K562 (cell line): ENCODE measurements at regions not wholly inside any gene's neighbourhood (a gene's known extent, or its start where the extent isn't known, plus 50 kb on each side); places are given as distances from the start of the nearest gene placed in this dataset.

Experiments used
- ARID2 ChIP-seq: fragments of 450-650 bp; IDR thresholded peaks from 2 replicates; pipeline ENCODE4 v1.6.1; 2017; ENCODE audit warnings: antibody characterized with exemption, mild to moderate bottlenecking
- BHLHE40 ChIP-seq: IDR thresholded peaks from 2 replicates; pipeline ENCODE4 v1.6.1; 2011; ENCODE audit warnings: low read length, improper control_type of control experiment
- BRD4 ChIP-seq: fragments of 200-600 bp; sonication (generic); IDR thresholded peaks from 2 replicates; pipeline ENCODE4 v1.6.1; 2017; ENCODE audit warnings: inconsistent platforms
- EP300 ChIP-seq: IDR thresholded peaks from 2 replicates; pipeline ENCODE4 v1.6.1; 2012; ENCODE audit warnings: low read length, improper control_type of control experiment
- FOSL1 ChIP-seq: fragments of 200-800 bp; sonication (Bioruptor generic); conservative IDR thresholded peaks from 2 replicates; pipeline ENCODE4 v1.6.1; 2016; ENCODE audit warnings: missing genetic modification characterization, missing compliant biosample characterization
- MYC ChIP-seq, 2 experiments: fragments of 250-450 bp in 1 of 2; sonication (Bioruptor Pico) in 1 of 2; IDR thresholded peaks; 2 replicates each; pipeline versions ENCODE4 v1.5.1 to v1.6.1; 2012 to 2021; ENCODE audit warnings: low read depth in 2 of 2, borderline replicate concordance in 1 of 2, improper control_type of control experiment in 1 of 2, low read length in 1 of 2, mild to moderate bottlenecking in 1 of 2, moderate library complexity in 1 of 2
- POLR2AphosphoS5 ChIP-seq: IDR thresholded peaks from 2 replicates; pipeline ENCODE4 v1.6.1; 2011; ENCODE audit warnings: mild to moderate bottlenecking, low read depth, low read length, moderate library complexity; ENCODE audit not compliant: control insufficient read depth, insufficient read depth
- SETDB1 ChIP-seq: IDR thresholded peaks from one replicate; pipeline ENCODE4 v1.6.1; 2012; ENCODE audit warnings: low read length, control low read depth, inconsistent platforms
- U2AF1 ChIP-seq: fragments of 200-400 bp; formaldehyde crosslinking; optimal IDR thresholded peaks from 2 replicates; pipeline ENCODE3; 2017; ENCODE audit warnings: mild to moderate bottlenecking, low read depth, low read length, moderate library complexity
- YY1 ChIP-seq, 3 experiments: IDR thresholded peaks; 2 replicates each; pipeline ENCODE4 v1.6.1; 2011; ENCODE audit warnings: low read length in 2 of 3, mild to moderate bottlenecking in 2 of 3, moderate library complexity in 2 of 3, borderline replicate concordance in 1 of 3, control low read depth in 1 of 3, low read depth in 1 of 3; ENCODE audit not compliant: insufficient read depth in 3 of 3, insufficient replicate concordance in 2 of 3, control insufficient read depth in 1 of 3, insufficient read length in 1 of 3; ENCODE audit errors: extremely low read depth in 1 of 3
- TF ChIP-seq, protein P1 (sequence below): sonication (generic); formaldehyde crosslinking; IDR thresholded peaks from 2 replicates; pipeline ENCODE4 v1.8.1; 2023; ENCODE audit warnings: mild to moderate bottlenecking, missing genetic modification reagents
- TF ChIP-seq, protein P2 (sequence below), 3 experiments: fragments of 200-800 bp in 1 of 3; fragments of 250-450 bp in 1 of 3; fragments of 450-650 bp in 1 of 3; sonication (Bioruptor Pico) in 1 of 3; sonication (Bioruptor generic) in 1 of 3; formaldehyde crosslinking in 1 of 3; IDR thresholded peaks; 2 replicates each; pipeline versions ENCODE4 v1.6.1 to v1.8.0; 2016 to 2022; ENCODE audit warnings: mild to moderate bottlenecking in 2 of 3, missing genetic modification characterization in 2 of 3, missing compliant biosample characterization in 1 of 3, moderate library complexity in 1 of 3
- TF ChIP-seq, protein P3 (sequence below): fragments of 250-450 bp; sonication (Bioruptor Pico); IDR thresholded peaks from 2 replicates; pipeline ENCODE4 v1.4.0; 2020; ENCODE audit warnings: mild to moderate bottlenecking, moderate library complexity

DNA sequence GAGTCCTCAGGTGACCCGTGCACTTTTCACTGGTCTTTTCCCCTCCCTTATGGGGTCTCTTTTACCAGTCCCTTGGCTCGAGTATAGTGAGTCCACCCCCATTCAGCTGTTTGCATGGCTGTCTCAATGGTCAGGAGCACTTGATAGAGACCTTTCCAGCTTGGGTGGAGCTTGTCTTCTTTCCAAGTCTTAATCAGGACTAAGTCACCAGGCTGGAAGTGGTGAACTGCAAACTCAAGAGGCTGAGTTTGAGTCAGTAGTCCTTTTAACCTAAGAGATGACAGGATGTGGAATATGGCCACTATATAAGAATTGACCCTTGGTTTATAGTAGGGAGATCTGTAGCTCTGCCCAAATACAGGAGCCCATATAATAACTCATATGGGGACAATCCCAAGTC is 279.7 kb downstream of the PYDC2 start:
- TF ChIP-seq ARID2: no peak
- no peak for TF ChIP-seq POLR2AphosphoS5
- no peak for TF ChIP-seq U2AF1
- no peak for TF ChIP-seq BHLHE40
- TF ChIP-seq, protein P1, sequence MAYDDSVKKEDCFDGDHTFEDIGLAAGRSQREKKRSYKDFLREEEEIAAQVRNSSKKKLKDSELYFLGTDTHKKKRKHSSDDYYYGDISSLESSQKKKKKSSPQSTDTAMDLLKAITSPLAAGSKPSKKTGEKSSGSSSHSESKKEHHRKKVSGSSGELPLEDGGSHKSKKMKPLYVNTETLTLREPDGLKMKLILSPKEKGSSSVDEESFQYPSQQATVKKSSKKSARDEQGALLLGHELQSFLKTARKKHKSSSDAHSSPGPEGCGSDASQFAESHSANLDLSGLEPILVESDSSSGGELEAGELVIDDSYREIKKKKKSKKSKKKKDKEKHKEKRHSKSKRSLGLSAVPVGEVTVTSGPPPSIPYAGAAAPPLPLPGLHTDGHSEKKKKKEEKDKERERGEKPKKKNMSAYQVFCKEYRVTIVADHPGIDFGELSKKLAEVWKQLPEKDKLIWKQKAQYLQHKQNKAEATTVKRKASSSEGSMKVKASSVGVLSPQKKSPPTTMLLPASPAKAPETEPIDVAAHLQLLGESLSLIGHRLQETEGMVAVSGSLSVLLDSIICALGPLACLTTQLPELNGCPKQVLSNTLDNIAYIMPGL (CRISPR knock-in tag): no peak
- TF ChIP-seq FOSL1 (tag): no peak
- no peak for TF ChIP-seq SETDB1
- TF ChIP-seq YY1 (IDR thresholded peaks at IDR 0.05; ENCODE audit: borderline replicate concordance in 1 of 3, control insufficient read depth in 1 of 3, extremely low read depth in 1 of 3, insufficient read depth in 3 of 3, insufficient read length in 1 of 3, insufficient replicate concordance in 2 of 3, low read depth in 1 of 3, low read length in 2 of 3): no peak
- TF ChIP-seq EP300: no peak
- TF ChIP-seq MYC (IDR thresholded peaks at IDR 0.05; ENCODE audit: low read depth, low read length): no peak
- no peak for TF ChIP-seq MYC (CRISPR knock-in tag; IDR thresholded peaks at IDR 0.05; ENCODE audit: borderline replicate concordance, low read depth)
- TF ChIP-seq, protein P2, sequence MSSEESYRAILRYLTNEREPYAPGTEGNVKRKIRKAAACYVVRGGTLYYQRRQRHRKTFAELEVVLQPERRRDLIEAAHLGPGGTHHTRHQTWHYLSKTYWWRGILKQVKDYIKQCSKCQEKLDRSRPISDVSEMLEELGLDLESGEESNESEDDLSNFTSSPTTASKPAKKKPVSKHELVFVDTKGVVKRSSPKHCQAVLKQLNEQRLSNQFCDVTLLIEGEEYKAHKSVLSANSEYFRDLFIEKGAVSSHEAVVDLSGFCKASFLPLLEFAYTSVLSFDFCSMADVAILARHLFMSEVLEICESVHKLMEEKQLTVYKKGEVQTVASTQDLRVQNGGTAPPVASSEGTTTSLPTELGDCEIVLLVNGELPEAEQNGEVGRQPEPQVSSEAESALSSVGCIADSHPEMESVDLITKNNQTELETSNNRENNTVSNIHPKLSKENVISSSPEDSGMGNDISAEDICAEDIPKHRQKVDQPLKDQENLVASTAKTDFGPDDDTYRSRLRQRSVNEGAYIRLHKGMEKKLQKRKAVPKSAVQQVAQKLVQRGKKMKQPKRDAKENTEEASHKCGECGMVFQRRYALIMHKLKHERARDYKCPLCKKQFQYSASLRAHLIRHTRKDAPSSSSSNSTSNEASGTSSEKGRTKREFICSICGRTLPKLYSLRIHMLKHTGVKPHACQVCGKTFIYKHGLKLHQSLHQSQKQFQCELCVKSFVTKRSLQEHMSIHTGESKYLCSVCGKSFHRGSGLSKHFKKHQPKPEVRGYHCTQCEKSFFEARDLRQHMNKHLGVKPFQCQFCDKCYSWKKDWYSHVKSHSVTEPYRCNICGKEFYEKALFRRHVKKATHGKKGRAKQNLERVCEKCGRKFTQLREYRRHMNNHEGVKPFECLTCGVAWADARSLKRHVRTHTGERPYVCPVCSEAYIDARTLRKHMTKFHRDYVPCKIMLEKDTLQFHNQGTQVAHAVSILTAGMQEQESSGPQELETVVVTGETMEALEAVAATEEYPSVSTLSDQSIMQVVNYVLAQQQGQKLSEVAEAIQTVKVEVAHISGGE (CRISPR knock-in tag; IDR thresholded peaks at IDR 0.05): no peak
- no peak for TF ChIP-seq BRD4
- TF ChIP-seq, protein P3, sequence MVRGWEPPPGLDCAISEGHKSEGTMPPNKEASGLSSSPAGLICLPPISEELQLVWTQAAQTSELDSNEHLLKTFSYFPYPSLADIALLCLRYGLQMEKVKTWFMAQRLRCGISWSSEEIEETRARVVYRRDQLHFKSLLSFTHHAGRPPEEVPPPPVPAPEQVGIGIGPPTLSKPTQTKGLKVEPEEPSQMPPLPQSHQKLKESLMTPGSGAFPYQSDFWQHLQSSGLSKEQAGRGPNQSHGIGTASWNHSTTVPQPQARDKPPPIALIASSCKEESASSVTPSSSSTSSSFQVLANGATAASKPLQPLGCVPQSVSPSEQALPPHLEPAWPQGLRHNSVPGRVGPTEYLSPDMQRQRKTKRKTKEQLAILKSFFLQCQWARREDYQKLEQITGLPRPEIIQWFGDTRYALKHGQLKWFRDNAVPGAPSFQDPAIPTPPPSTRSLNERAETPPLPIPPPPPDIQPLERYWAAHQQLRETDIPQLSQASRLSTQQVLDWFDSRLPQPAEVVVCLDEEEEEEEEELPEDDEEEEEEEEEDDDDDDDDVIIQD (CRISPR knock-in tag): no peak
